Esophagus muscularis mucosa (tissue), 3 donors: ENCODE measurements at regions not wholly inside any gene's neighbourhood (a gene's known extent, or its start where the extent isn't known, plus 50 kb on each side); places are given as distances from the start of the nearest gene placed in this dataset.

Experiments used
- CTCF ChIP-seq, 3 experiments: fragments of 200-600 bp in 2 of 3; fragments of 450-650 bp in 1 of 3; sonication (generic) in 2 of 3; IDR thresholded peaks; one replicate each; pipeline ENCODE4 v1.5.1; 2017 to 2019; ENCODE audit warnings: antibody characterized with exemption in 3 of 3, mild to moderate bottlenecking in 2 of 3, moderate library complexity in 1 of 3
- POLR2A ChIP-seq: fragments of 450-650 bp; IDR thresholded peaks from one replicate; pipeline ENCODE4 v1.6.1; 2017; ENCODE audit warnings: antibody characterized with exemption, moderate library complexity, mild to moderate bottlenecking, low read depth
- POLR2AphosphoS5 ChIP-seq, 2 donors: sonication (generic); formaldehyde crosslinking; IDR thresholded peaks; one replicate each; pipeline ENCODE4 v1.6.1; 2017; ENCODE audit warnings: antibody characterized with exemption in 2 of 2

GRCh38 chr13:44786756-44787155, 202.5 kb downstream of the NUFIP1 start:
- TF ChIP-seq CTCF (IDR thresholded peaks at IDR 0.05) (no peak), POLR2AphosphoS5 (IDR thresholded peaks at IDR 0.05) (no peak), POLR2A (no peak)
